Type B pancreatic cell (in vitro differentiated cells): ENCODE measurements at regions not wholly inside any gene's neighbourhood (a gene's known extent, or its start where the extent isn't known, plus 50 kb on each side); places are given as distances from the start of the nearest gene placed in this dataset.

ENCODE experiments used
- DNase-seq: peaks from one replicate; pipeline ENCODE4 v3.0.0; 2021; ENCODE audit warnings: mixed read lengths; ENCODE audit not compliant: unreplicated experiment; ENCODE audit errors: extremely low spot score
- H3K27ac Mint-ChIP-seq: 2 replicates; pipeline ENCODE4 v1.8.0; 2021; ENCODE audit warnings: mild to moderate bottlenecking, mixed read lengths
- H3K27me3 Mint-ChIP-seq: 2 replicates; pipeline ENCODE4 v1.8.0; 2021; ENCODE audit warnings: mixed read lengths
- H3K36me3 Mint-ChIP-seq: 2 replicates; pipeline ENCODE4 v1.8.0; 2021; ENCODE audit warnings: mixed read lengths
- H3K4me1 Mint-ChIP-seq: one replicate; pipeline ENCODE4 v1.8.0; 2021; ENCODE audit warnings: mixed read lengths; ENCODE audit not compliant: unreplicated experiment
- H3K4me3 Mint-ChIP-seq: 2 replicates; pipeline ENCODE4 v1.8.0; 2021; ENCODE audit warnings: mild to moderate bottlenecking, mixed read lengths
- H3K9me3 Mint-ChIP-seq: 2 replicates; pipeline ENCODE4 v1.8.0; 2021; ENCODE audit warnings: mixed read lengths
- CTCF ChIP-seq: fragments of 200-600 bp; sonication (generic); conservative IDR thresholded peaks from 2 replicates; pipeline ENCODE4 v1.5.0; 2021; ENCODE audit warnings: antibody characterized with exemption, mild to moderate bottlenecking

- H3K27ac Mint-ChIP-seq: no peak overlapping the region
- H3K4me1 Mint-ChIP-seq: peaks cover 6% of the 10 kb centered on the region
- H3K9me3 Mint-ChIP-seq: peaks cover 16% of the 10 kb centered on the region
- no peaks in the 10 kb centered on the region for H3K27me3 Mint-ChIP-seq
- H3K4me3 Mint-ChIP-seq: no peak overlapping the region
- H3K36me3 Mint-ChIP-seq: no peaks in the 10 kb centered on the region
- no peak for TF ChIP-seq CTCF
- DNase-seq: no peak
Observed at GRCh38 chr2:175462246-175462645, 280.7 kb upstream of the ATP5MC3 start.

- no peak for DNase-seq
- no peak for TF ChIP-seq CTCF
Observed at GRCh38 chr2:175461839-175462238, 280.3 kb upstream of the ATP5MC3 start.

GRCh38 chr2:175457895-175458448, 276.5 kb upstream of the ATP5MC3 start:
- Mint-ChIP-seq H3K27me3 (no peaks in the 10 kb centered on the region), H3K4me3 (no peak overlapping the region), H3K4me1 (peaks cover 6% of the 10 kb centered on the region), H3K27ac (no peak overlapping the region), H3K36me3 (no peaks in the 10 kb centered on the region), H3K9me3 (peaks cover 16% of the 10 kb centered on the region)
- TF ChIP-seq CTCF: no peak
- DNase-seq: no peak

More at GRCh38 chr2:175461839-175462238, 280.3 kb upstream of the ATP5MC3 start:
- H3K4me1 Mint-ChIP-seq: peaks cover 6% of the 10 kb centered on the region
- no peak overlapping the region for H3K27ac Mint-ChIP-seq
- H3K9me3 Mint-ChIP-seq: peaks cover 16% of the 10 kb centered on the region
- no peak overlapping the region for H3K4me3 Mint-ChIP-seq
- no peaks in the 10 kb centered on the region for H3K36me3 Mint-ChIP-seq
- H3K27me3 Mint-ChIP-seq: no peaks in the 10 kb centered on the region

GRCh38 chr2:175454953-175455389, 273.5 kb upstream of the ATP5MC3 start:
- DNase-seq: no peak
- no peaks in the 10 kb centered on the region for H3K36me3 Mint-ChIP-seq
- no peaks in the 10 kb centered on the region for H3K4me1 Mint-ChIP-seq
- H3K27ac Mint-ChIP-seq: no peak overlapping the region
- no peak for TF ChIP-seq CTCF
- H3K4me3 Mint-ChIP-seq: no peak overlapping the region
- H3K9me3 Mint-ChIP-seq: peaks cover 4% of the 10 kb centered on the region
- no peaks in the 10 kb centered on the region for H3K27me3 Mint-ChIP-seq

GRCh38 chr2:175450029-175450760, 268.7 kb upstream of the ATP5MC3 start:
- peaks cover 4% of the 10 kb centered on the region for H3K4me1 Mint-ChIP-seq
- peaks cover 5% of the 10 kb centered on the region for H3K27me3 Mint-ChIP-seq
- no peak overlapping the region for H3K4me3 Mint-ChIP-seq
- no peaks in the 10 kb centered on the region for H3K36me3 Mint-ChIP-seq
- H3K27ac Mint-ChIP-seq: no peak overlapping the region
- peaks cover 4% of the 10 kb centered on the region for H3K9me3 Mint-ChIP-seq
- TF ChIP-seq CTCF: no peak
- DNase-seq: no peak
